ENCODE measurements at regions not wholly inside any gene's neighbourhood (a gene's known extent, or its start where the extent isn't known, plus 50 kb on each side); places are given as distances from the start of the nearest gene placed in this dataset.

DNA sequence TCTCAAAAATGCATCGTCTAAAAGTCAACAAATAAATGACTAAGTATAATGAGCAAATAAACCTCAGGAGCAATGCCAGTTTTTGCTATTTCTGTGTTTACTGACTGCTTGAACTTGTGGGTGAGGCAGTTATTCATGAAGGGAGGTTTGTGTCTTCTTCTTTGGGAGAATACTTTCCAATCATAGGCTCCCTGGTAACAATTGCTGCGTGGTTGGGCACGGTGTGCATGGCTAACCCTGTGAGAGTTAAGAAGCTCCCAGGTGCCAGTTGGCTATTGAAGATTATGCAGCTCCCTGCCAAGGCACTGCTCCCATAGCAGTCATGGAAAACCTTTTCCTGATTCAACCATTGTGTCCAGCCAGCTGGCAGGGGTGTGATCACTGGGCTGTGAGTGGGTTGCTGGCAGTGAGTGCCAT is 775.9 kb upstream of the GOT2 start:
- WGBS, 2 donors: 43 to 53% methylated on average over 3 of the region's 3 CpGs
- intact Hi-C loops (cut with DNase I; ENCODE audit: low total_unique reads): no loop called here
- no peak overlapping the region for H3K4me3 ChIP-seq (ENCODE audit: low read depth, poor library complexity, severe bottlenecking)
- DNase-seq (ENCODE audit: low spot score in 2 of 2): no peak
- TF ChIP-seq, protein P1, sequence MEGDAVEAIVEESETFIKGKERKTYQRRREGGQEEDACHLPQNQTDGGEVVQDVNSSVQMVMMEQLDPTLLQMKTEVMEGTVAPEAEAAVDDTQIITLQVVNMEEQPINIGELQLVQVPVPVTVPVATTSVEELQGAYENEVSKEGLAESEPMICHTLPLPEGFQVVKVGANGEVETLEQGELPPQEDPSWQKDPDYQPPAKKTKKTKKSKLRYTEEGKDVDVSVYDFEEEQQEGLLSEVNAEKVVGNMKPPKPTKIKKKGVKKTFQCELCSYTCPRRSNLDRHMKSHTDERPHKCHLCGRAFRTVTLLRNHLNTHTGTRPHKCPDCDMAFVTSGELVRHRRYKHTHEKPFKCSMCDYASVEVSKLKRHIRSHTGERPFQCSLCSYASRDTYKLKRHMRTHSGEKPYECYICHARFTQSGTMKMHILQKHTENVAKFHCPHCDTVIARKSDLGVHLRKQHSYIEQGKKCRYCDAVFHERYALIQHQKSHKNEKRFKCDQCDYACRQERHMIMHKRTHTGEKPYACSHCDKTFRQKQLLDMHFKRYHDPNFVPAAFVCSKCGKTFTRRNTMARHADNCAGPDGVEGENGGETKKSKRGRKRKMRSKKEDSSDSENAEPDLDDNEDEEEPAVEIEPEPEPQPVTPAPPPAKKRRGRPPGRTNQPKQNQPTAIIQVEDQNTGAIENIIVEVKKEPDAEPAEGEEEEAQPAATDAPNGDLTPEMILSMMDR (IDR thresholded peaks at IDR 0.05): no peak
- no peak for TF ChIP-seq POLR2A (IDR thresholded peaks at IDR 0.05)

GRCh38 chr16:59500601-59501000 is 766.5 kb upstream of the GOT2 start:
- intact Hi-C loops (cut with DNase I; ENCODE audit: low total_unique reads): no loop called here
- TF ChIP-seq POLR2A (IDR thresholded peaks at IDR 0.05): no peak
- TF ChIP-seq, protein P1 (IDR thresholded peaks at IDR 0.05): no peak
- WGBS, 2 donors: 52 to 61% methylated on average over 3 of the region's 3 CpGs
- no peak overlapping the region for H3K4me3 ChIP-seq (ENCODE audit: low read depth, poor library complexity, severe bottlenecking)
- no peak for DNase-seq (ENCODE audit: low spot score in 2 of 2)

GRCh38 chr16:59487067-59487466 is 753.0 kb upstream of the GOT2 start:
- H3K4me3 ChIP-seq (ENCODE audit: low read depth, poor library complexity, severe bottlenecking): no peak overlapping the region
- DNase-seq (ENCODE audit: low spot score in 2 of 2): no peak
- WGBS, 2 donors: 62 to 93% methylated on average over 2 of the region's 2 CpGs
- TF ChIP-seq POLR2A (IDR thresholded peaks at IDR 0.05): no peak
- TF ChIP-seq, protein P1 (IDR thresholded peaks at IDR 0.05): no peak
- intact Hi-C loops (cut with DNase I; ENCODE audit: low total_unique reads): no loop called here

DNA sequence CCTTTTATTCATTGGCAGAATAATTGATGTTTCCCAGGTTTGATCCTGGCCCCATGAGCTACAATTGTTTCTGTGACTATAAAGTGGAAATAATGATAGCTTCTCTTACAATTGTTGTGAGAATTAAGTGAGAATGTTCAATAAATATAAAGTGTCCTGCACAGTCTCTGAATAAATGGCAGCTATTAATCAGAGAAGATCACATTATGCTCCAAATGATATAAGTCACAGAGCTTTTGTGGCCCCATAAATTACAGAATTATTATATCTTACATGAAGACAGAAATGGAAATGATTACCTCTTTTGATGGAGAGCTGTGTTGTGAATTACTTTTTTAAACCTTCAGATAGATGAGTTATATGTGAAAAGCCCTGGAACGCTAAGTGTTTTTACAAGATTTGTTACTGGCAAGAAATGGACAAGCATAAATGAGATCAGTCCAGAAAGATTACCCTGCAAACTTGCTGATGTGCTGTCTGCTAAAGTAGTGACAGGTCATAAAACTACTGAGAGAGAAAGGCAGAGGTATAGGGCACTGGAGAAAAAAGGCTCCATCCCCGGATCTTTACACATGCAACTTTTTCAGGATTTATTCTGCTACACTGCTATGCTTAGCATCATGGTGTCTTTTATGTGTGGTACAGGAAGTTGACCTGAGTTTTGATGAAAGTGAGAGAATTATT is 750.9 kb upstream of the GOT2 start:
- intact Hi-C loops (cut with DNase I; ENCODE audit: low total_unique reads): no loop called here
- no peak overlapping the region for H3K4me3 ChIP-seq (ENCODE audit: low read depth, poor library complexity, severe bottlenecking)
- TF ChIP-seq, protein P1 (IDR thresholded peaks at IDR 0.05): no peak
- TF ChIP-seq POLR2A (IDR thresholded peaks at IDR 0.05): no peak
- WGBS, 2 donors: 39 to 62% methylated on average over 2 of the region's 2 CpGs
- DNase-seq (ENCODE audit: low spot score in 2 of 2): no peak

- H3K4me3 ChIP-seq (ENCODE audit: low read depth, poor library complexity, severe bottlenecking): no peak overlapping the region
- intact Hi-C loops (cut with DNase I; ENCODE audit: low total_unique reads): no loop called here
- no peak for TF ChIP-seq POLR2A (IDR thresholded peaks at IDR 0.05)
- TF ChIP-seq, protein P1 (IDR thresholded peaks at IDR 0.05): no peak
- DNase-seq (ENCODE audit: low spot score in 2 of 2): no peak
- WGBS, 2 donors: 56 to 57% methylated on average over 3 of the region's 3 CpGs
Measured at GRCh38 chr16:59478838-59479237, 744.7 kb upstream of the GOT2 start.

DNA sequence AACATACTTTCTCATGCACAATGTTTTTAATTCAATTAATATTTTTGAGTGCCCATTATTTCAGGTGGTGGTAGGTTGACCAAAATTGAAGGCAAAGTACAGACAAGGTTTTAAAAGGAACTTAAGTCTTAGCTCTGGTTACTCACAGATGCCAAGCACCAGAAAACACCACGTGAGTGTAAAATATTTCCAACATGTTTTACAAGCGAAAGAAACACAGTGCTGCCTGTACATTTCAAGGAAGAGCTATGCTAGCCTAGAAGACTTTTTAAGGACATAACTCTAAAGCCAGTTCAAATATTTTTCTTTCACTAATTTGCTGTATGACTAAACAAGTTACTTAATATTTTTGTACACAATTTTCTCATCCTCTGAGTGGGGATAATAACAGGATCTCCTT is 736.4 kb upstream of the GOT2 start:
- 55 to 59% methylated on average over 2 of the region's 2 CpGs for WGBS, 2 donors
- intact Hi-C loops (cut with DNase I; ENCODE audit: low total_unique reads): no loop called here
- no peak for TF ChIP-seq POLR2A (IDR thresholded peaks at IDR 0.05)
- TF ChIP-seq, protein P1 (IDR thresholded peaks at IDR 0.05): no peak
- no peak for DNase-seq (ENCODE audit: low spot score in 2 of 2)
- no peak overlapping the region for H3K4me3 ChIP-seq (ENCODE audit: low read depth, poor library complexity, severe bottlenecking)

Measured in lower leg skin (tissue), 4 donors.